ENCODE measurements at regions not wholly inside any gene's neighbourhood (a gene's known extent, or its start where the extent isn't known, plus 50 kb on each side); places are given as distances from the start of the nearest gene placed in this dataset.
A peak's percentile ranks its signal among the peaks of the same experiment; 100 is the strongest.

DNA sequence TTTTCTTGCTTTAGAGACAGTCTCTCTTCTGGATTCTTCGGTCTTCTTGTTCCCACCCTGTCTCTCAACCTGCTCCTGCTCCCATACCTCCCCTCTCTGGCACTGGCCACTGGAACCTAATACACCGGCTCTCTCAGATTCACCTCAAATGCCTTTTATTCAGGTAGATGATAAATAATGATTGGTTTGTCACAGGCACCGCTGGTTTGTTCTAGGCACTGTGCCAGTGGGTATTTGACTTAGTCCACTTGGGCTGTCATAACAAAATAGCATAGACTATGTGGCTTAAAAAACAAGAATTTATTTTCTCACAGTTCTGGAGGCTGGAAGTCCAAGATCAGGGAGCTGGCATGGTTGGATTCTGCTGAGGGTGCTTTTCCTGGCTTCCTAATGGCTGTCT is 278.2 kb upstream of the STT3B start:
- DNase-seq = no peak

DNA sequence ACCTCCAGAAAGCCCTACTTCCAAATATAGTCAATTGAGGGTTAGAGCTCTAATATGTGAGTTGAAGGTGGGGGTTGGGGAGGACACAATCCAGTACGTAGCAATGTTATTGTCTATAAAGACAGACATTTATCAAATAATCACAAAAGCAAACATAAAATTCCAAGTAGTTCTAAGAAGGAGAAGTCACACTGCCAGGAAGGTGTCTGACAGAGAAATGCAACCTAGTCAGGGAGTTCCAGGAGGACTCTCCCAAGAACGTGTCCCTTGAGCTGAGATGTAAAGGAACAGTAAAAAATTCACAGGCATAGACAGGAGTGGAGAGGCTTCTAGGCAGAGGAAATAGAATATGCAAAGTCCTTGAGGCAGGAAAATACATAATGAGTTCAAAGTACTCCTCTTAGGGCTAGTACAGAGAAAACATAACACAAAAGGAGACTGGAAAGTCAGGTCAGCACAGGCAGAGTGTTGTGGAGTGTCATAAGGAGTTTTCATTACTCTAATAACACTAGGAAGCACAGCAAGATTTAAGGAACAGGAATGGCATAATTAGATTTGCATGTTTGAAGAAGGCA is 277.6 kb upstream of the STT3B start:
- no peak for DNase-seq

DNA sequence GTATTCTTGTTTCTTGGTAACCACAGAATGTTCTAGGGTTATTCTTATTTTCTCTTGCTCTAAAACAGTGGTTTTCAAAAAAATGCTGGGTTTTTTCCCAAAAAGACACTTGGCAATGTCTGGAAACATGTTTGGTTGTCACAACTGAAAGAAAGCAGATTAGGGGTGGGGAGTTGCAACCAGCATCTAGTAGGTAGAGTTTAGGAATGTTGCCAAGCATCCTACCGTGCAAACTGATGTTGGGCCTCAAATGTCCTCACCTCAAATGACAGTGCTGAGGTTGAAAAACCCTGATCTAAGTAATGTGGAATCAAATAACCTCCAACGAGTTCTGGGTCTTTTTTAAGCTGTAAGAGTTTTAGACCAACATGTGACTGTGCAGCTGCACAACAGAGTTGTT is 270.5 kb upstream of the STT3B start:
- DNase-seq = no peak

DNA sequence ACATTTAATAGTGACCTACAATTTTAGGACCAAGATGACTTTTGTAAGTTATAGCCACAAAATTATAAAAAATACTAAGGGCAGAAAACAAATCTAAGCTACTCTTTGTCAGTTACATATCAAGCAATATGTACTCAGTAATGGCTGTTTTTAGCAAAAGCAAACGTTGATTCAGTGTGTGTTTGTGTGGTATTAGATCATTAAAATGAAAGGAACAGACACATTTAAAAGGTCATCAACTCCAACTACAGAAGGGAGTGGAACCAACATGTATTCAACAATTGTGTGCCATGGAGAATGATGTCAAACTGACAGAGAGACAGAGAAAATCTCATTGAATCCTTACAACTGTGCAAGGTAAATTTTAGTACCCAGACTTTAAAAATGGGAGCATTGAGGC is 268.8 kb upstream of the STT3B start:
- no peak for DNase-seq

DNA sequence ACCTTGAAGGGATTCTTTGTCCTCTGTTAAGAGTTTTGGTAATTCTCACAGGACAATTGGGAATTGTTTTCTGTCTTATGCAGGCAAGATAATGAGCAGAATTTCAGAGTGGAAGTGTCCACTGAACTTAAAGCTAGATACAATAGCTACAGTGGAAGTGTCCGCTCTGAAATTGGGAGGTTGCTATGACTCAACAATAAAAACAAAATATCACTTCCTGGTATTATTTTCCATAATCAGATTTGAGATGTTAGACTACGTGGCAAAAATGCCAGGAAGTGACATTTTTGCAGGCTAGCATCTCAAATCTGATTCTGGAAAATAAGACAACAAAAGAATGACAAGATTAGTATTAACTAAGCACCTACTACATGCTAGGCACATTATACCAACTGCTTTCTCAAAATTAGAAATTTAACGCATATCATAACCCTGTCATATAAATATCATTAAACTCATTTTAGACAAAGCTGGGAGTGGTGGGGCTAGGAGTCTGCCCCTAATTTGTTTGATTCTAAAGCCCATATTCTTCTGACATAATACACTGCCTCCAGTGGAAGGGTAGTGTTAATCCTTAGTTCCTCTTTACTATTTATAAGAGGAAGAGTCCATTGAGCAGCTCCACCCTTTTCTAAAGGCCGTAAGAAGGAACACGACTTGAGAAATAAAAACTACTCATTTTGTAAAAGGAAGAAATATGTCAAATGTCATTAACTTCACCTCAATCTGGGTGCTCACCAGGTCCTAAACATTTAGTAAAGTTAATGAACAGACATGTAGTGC is 266.9 kb upstream of the STT3B start:
- DNase-seq = no peak

DNA sequence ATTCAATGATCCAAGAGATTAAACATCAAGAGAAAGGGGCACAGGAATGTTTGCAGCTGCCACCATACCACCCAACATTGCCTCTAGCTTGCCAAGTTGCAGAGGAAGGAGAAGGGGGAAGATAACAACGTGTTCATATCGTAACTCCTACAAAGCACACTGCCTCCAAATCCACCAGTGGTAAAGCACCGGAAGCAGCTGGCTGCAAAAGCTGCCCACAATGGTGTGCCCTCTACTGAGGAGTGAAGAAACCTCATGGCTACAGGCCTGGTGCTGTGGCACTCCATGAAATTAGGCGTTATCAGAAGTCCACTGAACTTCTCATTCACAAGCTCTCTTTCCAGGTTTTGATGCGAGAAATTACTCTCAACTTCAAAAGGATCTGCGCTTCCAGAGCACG is 263.9 kb upstream of the STT3B start:
- no peak for DNase-seq

DNA sequence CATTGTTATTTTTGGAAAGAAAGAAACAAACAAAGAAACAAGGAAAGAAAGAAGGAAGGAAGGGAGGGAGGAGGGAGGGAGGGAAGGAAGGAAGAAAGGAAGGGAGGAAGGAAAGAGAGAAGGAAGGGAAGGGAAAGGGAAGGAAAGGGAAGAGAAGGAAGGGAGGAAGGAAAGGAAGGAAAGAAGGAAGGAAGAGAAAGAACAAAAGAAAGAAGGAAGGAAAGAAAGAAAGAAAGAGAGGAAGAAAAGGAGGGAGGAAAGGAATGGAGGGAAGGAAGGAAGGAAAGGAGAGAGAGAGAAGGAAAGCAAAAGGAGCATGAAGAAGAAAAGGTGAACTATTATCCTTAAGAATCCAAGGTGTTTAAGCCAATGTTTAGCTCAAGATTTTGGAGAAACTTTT is 262.7 kb upstream of the STT3B start:
- no peak for DNase-seq

DNA sequence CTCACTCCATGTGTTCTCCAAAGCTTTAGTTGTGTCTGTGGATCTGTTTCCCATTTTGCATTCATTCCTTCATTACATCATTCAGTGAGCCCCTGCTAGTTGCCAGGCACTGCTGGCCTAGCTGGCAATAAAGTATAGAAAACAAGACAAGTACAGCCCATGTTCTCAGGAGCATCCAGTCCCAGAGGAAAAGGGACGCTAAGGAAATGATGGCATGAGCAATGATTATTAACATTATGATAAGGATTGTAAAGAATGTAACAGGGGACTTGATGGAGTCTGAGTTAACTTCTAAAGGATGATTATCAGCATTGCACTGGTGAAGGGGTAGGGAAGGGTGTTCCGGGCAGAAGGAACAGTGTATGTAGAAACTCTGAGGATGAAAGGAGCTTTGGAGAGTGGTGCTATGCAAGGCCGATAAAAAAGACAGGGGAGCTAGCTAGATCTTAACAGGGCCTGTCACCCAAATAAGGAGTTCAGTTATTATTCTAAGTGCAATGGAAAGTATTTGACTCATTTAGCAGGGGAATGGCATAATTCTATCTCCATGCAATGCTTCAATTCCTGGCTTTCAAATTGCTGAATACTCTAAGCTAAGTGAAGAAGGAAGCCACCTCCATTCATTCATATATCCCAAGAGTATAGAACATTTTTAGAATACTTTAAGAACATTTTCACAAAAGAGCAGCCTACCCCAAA is 258.2 kb upstream of the STT3B start:
- DNase-seq = no peak

DNA sequence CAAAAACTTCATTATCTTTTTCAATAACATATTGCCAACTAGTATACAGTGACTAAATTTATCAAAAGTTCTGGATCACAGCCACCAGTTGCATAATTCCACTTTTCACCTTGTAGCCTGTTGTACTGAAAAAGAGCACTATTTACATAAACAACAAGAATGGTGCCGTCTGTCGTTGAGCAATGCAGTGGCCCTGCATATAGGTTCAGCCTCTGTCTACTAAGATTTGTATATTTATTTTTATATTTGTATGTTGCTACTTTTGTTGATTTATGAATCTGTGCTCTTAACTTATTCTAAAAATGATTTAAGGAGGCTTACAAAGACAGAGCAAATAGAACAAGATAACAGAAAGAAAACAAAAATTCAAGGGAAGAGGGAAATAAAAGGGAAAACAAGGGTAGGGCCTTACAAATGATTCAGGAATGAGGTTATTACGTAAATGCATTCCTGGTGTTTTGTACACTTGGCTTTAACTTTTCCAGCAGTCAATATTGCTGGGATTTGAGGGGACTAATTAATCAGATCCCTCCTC is 257.6 kb upstream of the STT3B start:
- no peak for DNase-seq

DNA sequence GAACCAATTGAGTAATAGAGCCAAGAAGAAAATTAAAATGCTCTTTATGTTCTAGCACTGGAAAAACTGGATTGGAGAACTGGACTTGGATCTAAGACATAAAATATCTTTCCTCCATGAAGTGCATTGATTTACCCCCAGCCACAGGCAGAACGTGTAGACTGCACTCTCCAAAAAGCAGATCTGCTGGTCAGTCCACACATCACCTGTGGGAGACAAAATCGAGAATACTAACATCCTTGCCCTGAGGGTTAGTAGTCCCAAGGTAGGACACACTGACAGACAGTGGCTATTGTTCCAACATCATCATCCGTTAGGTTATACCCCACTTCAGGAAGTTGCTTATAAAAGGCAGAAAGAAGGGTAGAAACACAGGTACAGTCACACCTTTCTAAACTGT is 257.1 kb upstream of the STT3B start:
- DNase-seq = no peak

DNA sequence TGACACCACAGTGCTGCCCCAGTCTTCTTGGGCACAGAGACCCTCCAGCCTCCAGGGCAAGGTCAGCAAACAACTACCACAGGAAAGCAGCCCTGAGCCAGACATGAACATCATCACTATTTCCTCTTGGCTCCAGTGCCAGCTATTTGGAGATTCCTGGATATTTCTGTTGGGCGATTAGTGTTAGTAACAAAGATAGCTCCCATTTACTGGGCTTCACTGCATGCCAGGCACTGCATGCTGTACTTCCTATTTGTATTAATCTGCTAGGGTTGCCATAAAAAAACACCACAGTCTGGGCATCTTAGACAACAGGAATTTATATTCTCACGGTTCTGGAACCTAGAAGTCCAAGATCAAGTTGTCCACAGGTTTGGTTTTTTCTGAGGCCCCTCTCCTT is 255.1 kb upstream of the STT3B start:
- no peak for DNase-seq

DNA sequence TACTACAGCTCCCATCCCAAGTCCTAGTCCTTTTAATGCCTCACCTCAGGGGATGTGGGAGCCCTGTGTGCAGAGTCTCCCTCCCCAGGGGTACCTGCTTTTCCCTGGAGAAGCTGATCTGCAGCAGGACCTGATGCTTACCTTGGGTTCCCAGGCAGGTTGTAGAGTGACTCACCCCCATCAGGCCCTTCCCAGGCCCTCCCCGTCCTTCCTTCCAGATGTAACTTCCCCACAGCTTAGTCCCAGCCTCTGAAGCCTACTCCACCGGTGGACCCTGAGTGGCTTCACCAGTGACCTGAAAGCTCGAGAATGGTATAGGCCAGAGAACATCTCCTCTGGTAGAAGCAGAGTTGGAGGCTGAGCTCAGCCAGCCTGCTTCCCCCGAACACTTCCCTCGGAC is 254.2 kb upstream of the STT3B start:
- no peak for DNase-seq

DNA sequence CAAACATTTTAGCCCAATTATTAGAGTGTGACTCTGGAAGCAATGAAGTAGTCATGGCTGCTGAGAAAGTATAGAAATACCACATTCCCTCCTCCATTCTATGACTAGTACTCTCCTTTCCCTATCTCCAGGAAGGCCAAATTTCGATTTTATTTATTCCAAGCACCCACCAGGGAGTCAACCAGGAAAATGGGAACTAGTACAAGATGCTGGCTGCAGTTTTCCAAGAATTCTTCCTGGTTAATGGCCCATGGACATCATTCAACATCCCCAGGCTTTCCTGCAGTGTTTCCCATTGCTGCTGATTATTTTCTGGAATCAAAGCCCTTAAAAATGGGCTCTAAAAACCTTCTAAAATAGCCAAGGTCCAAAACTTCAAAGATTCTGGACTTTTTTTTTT is 247.9 kb upstream of the STT3B start:
- DNase-seq = peak; percentile 45

DNA sequence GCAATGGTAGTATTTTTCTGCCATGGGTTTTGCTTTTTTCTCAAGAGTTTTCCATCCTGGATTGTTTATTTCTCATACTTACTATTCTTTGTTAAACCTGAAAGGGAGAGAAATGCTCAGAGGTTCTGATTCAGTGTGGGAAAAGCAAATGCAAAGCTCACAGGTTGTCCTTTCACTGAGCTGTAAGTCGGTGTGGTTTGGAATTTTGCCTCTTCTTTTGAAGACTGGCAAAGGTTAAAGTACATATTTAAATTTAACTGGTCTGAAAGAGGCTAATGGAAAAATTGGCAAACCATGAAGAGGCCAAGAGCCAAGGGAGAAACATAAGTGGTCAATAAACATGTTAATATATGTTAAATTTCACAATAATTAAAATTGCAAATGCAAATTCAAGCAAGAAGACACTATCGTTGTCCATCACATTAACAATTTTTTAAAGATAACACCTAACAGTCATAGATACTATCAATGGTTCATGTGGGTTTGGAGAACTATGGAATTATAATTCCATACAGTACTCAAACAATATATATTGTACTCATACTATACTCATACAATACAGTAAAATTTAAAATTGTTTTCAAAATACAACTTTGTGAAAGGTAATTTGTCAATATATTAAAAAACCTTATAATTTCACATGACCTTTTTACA is 246.8 kb upstream of the STT3B start:
- DNase-seq = no peak

DNA sequence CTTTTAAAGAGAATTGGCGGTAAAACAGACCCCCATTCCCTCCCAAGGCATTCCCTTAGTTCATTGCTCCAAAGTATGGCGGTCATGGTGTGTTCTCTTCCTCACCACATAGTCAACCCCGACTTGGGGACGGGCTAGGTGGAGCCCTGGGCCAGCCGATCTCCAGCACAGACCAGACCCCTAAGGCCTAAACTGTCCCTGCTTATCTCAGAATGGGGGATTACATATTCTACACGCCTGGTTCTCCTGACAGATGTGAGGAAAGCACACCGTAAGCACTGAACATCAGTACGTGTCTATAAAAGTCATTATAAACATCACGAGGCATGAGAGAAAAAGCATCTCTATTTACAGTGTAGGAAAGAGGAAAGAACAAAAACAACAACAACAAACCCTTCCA is 244.5 kb upstream of the STT3B start:
- DNase-seq = no peak

DNA sequence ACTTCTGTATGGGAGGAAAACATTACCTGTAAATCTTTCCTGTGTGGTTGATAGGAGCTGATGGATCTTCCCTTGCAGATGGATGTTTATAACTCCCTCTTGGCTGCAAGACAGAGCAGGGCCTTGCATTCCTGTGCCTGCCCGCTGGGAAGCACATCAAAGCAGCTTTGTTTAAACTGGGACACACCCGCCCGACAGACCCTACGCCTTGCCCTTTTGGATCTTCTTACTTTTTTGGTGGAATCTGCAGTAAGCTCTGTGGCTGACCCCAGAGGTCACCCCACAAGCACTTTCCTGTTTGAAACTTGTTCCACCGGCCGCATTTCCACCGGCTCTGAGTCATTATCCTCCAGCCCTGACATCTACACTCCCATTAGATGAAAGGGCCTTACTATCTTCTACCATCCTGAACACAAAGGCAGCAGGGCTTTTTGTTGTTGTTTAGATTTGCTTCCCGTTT is 244.1 kb upstream of the STT3B start:
- DNase-seq = no peak

DNA sequence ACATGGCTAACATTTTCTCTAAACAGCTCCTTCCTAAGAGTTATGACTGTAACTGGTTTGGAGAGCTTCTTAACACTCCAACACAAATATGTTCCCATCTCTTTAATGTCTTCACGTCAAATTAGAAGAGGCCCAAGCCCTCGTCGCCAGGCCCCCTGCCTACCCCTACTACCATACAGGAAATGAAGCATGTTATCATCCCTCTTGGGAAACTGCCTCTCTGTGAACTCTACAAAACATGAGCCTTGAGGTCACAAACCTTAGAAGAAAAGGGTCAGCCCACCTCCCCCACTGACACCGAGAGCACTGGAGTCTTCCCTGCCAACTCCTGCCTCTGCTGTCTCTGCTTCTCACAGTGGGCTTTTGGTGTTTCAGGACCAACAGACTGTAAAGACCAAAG is 243.1 kb upstream of the STT3B start:
- DNase-seq = no peak

DNA sequence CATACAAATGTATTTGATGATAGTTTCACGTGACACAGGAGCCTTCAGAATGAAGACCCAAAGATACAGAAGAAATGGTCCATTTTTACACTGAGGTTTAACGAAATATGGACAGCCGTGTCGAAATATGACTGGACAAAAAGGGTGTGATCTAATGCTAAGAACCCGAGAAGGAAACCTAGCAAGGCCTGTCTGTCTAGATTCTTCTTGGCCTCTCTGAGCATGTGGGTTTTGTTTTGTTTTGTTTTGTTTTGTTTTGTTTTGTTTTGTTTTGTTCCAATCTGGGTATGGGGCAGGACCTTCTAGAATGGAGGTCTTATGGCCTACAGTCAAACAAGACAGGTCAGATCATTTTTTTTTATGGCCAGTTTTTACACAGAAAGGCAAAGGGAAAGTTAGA is 242.7 kb upstream of the STT3B start:
- no peak for DNase-seq

DNA sequence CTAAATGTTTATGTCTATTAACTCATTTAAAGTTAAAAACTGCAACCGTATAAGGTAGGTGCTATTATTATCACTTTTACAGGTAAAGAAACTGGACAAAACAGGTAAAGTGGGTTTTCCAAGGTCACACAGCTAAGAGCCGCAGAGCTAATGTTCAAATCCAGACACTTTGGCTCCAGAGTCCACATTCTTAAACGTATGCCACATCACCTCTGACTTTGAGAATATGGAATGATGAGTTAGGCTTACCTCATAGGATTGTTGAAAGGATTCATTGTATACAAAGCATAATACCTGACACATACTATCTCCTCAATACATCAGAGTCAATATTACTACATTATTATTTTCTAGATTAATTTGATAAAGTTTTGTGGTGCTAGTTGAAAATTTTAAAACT is 240.9 kb upstream of the STT3B start:
- no peak for DNase-seq

DNA sequence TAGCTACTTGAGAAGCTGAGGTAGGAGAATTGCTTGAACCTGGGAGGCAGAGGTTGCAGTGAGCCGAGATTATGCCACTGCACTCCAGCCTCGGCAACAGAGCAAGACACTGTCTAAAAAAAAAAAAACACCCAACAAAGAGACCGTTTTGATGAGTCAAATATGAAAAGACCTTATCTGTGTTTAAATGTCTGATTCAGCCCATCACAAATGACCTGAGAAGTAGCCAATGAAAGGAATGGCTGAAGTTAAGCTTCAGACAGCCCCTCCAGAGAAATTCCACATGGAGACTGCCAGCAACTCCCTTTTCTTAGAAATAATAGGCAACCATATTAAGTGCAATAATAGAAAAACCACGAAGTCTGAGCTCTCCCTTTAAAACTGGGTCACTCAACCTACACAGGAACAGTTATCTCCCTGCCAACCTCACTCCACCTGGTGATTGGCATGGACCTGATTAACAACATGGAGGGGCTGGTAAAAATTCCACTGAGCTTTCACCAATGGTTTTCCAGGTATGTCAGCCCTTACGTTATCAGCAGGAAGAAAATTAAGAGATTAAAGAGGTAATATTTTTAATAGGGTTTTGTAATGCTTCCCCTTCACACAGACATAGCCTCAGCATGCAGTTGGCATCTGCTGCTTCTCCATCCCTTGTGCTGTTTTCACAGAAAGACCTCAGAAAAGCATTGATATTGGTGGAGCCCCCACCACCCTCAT is 238.1 kb upstream of the STT3B start:
- DNase-seq = no peak

DNA sequence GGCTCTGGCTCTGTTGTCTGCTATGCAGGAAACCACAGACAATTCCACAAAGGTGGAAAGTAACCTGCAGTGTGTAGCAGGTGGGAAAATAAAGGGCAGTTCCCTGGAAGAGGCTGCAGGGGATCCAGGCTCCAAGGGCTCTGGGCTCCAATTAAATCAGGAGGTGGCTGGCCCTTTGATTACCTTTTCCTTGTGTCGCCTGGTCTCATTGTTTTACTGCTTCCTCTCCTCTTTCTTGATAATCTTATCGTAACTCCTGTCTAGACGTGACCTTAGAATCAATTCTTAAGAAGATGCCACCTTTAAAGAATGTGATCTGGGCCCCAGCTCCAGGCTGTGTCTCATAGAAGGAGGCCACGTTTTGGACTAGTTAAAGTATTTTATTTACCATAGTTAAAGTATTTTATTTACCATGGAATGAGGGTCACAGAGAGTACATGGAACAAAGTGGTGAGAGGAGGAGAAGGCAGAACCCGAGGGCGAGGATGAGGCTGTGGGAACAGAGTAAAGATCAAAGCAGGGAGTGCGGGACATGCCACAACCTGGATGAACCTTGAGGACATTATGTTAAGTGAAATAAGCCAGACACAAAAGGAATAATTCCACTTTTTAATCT is 237.5 kb upstream of the STT3B start:
- no peak for DNase-seq

DNA sequence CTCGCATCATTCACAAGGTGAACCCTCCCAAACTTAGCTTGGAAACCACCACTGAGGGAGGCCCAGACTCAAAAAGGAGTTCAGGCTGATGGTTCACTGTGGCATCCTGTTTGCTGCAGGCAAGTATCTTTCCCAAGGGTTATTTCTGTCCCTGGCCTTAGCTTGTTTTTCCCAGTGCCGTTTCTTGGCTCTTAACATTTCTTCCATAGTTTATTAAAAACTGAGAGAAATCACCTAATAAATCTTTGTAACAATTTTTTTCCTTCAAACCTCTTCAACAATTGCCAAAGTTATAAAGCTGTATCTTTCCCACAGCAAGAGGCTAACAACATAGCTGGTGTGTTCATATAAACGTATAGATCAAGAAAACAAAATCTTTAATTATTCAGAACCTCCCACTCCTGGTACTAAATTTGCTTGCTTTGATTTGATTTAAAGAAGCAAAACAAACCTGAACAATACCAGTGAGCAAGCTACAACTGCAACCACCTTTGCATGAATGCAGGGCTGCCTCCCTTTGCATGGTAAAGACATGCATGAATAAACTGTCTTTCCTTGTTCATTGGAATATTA is 234.9 kb upstream of the STT3B start:
- no peak for DNase-seq
